ENCODE measurements at regions not wholly inside any gene's neighbourhood (a gene's known extent, or its start where the extent isn't known, plus 50 kb on each side); places are given as distances from the start of the nearest gene placed in this dataset.

DNA sequence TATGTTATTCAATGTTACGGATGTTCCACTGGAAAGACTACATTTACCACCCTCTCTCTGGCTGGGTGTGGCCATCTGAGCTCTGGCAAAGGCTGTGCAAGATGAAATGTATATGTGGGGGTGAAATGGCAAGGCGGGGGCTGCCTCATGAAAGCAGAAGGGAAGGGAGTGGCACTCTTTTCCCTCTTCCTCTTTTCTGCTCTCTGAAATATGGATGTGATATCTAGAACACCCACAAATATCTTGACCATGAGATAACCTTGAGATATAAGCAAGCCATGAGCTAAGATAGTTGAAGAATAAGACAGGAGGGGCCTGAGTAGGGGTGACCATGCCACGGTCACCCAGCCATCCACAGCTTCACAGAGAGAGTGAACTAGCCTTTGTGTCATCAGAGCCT lies 367.8 kb upstream of the ID2 start:
- 76 to 80% methylated on average over 3 of the region's 3 CpGs for WGBS, 2 donors
- no peaks in the 10 kb centered on the region for H3K9me3 ChIP-seq
- no peak overlapping the region for H3K4me3 ChIP-seq
- TF ChIP-seq, protein P1, sequence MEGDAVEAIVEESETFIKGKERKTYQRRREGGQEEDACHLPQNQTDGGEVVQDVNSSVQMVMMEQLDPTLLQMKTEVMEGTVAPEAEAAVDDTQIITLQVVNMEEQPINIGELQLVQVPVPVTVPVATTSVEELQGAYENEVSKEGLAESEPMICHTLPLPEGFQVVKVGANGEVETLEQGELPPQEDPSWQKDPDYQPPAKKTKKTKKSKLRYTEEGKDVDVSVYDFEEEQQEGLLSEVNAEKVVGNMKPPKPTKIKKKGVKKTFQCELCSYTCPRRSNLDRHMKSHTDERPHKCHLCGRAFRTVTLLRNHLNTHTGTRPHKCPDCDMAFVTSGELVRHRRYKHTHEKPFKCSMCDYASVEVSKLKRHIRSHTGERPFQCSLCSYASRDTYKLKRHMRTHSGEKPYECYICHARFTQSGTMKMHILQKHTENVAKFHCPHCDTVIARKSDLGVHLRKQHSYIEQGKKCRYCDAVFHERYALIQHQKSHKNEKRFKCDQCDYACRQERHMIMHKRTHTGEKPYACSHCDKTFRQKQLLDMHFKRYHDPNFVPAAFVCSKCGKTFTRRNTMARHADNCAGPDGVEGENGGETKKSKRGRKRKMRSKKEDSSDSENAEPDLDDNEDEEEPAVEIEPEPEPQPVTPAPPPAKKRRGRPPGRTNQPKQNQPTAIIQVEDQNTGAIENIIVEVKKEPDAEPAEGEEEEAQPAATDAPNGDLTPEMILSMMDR (IDR thresholded peaks at IDR 0.05): no peak
- TF ChIP-seq EP300 (IDR thresholded peaks at IDR 0.05) (no peak), POLR2A (IDR thresholded peaks at IDR 0.05) (no peak), POLR2AphosphoS5 (IDR thresholded peaks at IDR 0.05) (no peak)
- DNase-seq: no peak
- intact Hi-C loops (cut with DNase I): no loop called here
- H3K36me3 ChIP-seq: no peaks in the 10 kb centered on the region
- peaks cover 0 to 8% (median 3%) of the 10 kb centered on the region in 4 donors for H3K4me1 ChIP-seq
- H3K27ac ChIP-seq: no peak overlapping the region
- no peaks in the 10 kb centered on the region for H3K27me3 ChIP-seq

DNA sequence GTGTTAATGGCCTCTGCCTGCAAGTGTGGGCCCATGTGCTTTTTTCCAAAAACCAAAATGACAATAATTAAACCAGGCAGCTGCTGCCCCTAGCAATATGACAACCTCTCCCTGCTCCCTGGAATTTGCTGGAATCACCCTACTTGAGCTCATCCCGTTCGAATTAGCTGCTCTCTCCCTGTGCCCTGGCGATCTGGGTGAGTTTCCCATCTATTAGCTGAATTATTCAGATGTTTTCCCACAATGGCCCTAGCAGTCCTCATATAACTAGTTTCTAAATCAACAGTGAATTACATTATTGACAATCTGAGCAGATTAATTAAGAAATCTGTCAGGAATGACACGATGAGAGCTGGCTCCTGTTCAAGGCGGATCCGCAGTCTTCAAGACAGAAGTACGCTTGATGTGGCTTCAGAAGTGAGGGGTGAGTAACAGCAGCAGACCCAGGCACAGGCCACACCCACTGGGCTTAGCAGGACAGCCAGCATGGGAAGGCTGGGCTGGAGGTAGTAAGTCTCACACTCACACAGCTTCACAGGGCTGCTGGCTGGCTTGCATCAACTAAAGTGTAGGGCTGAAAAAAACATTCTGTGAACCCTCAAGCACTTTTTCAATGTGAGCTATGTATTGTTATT lies 366.2 kb upstream of the ID2 start:
- WGBS, 2 donors: 85 to 94% methylated on average over 7 of the region's 7 CpGs
- Histone ChIP-seq H3K4me3 (no peak overlapping the region), H3K36me3 (no peaks in the 10 kb centered on the region), H3K4me1 (peaks cover 0 to 8% (median 3%) of the 10 kb centered on the region in 4 donors), H3K9me3 (no peaks in the 10 kb centered on the region), H3K27me3 (no peaks in the 10 kb centered on the region), H3K27ac (no peak overlapping the region)
- intact Hi-C loops (cut with DNase I): no loop called here
- peak; percentile 78 for DNase-seq
- TF ChIP-seq POLR2A (IDR thresholded peaks at IDR 0.05) (no peak), EP300 (IDR thresholded peaks at IDR 0.05) (no peak), POLR2AphosphoS5 (IDR thresholded peaks at IDR 0.05) (no peak)
- TF ChIP-seq, protein P1 (IDR thresholded peaks at IDR 0.05): no peak

DNA sequence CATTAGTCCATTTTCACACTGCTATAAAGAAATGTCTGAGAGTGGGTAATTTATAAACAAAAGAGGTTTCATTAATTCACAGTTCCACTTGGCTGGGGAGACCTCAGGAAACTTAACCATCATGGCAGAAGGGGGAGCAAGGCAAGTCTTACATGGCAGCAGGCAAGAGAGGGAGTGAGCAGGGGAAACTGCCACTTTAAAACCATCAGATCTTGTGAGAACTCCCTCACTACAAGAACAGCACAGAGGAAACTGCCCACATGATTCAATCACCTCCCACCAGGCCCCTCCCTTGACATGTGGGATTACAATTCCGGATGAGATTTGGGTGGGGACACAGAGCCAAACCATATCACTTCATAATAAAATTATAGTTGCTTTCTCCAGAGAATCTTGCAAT lies 365.5 kb upstream of the ID2 start:
- H3K27ac ChIP-seq: no peak overlapping the region
- TF ChIP-seq POLR2A (IDR thresholded peaks at IDR 0.05) (no peak), EP300 (IDR thresholded peaks at IDR 0.05) (no peak), POLR2AphosphoS5 (IDR thresholded peaks at IDR 0.05) (no peak)
- TF ChIP-seq, protein P1 (IDR thresholded peaks at IDR 0.05): no peak
- WGBS, 2 donors: 55 to 67% methylated on average over 1 of the region's 1 CpG

DNA sequence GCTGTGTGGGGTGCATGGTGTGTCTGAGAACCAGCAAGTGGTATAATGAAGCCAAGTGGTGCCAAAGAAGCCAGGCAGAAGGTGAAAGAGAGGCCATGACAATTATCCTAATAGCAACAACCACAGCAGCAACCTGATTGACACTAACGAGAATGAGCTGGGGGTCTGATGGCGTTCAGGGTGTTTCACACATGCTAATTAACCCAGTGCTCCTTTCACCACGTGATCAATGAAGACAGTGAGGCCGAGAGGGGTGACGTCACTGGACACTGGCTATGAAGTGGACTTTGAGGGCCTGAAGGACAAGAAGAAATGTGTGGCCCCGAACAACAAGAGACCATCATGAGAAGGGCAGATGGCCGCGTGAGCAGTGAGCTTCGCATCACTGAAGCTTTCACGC lies 364.4 kb upstream of the ID2 start:
- intact Hi-C loops (cut with DNase I): no loop called here

More for the DNA sequence above, 365.5 kb upstream of the ID2 start:
- H3K4me3 ChIP-seq: no peak overlapping the region
- H3K27me3 ChIP-seq: no peaks in the 10 kb centered on the region
- H3K36me3 ChIP-seq: no peaks in the 10 kb centered on the region
- H3K9me3 ChIP-seq: no peaks in the 10 kb centered on the region
- H3K4me1 ChIP-seq: peaks cover 0 to 8% (median 3%) of the 10 kb centered on the region in 4 donors
- no peak for DNase-seq
- intact Hi-C loops (cut with DNase I): no loop called here

More for the DNA sequence above, 364.4 kb upstream of the ID2 start:
- Histone ChIP-seq H3K36me3 (no peaks in the 10 kb centered on the region), H3K9me3 (no peaks in the 10 kb centered on the region), H3K27ac (no peak overlapping the region), H3K27me3 (no peaks in the 10 kb centered on the region), H3K4me1 (peaks cover 0 to 8% (median 3%) of the 10 kb centered on the region in 4 donors), H3K4me3 (no peak overlapping the region)
- 84 to 94% methylated on average over 10 of the region's 10 CpGs for WGBS, 2 donors
- TF ChIP-seq EP300 (IDR thresholded peaks at IDR 0.05) (no peak), POLR2AphosphoS5 (IDR thresholded peaks at IDR 0.05) (no peak), POLR2A (IDR thresholded peaks at IDR 0.05) (no peak)
- TF ChIP-seq, protein P1 (IDR thresholded peaks at IDR 0.05): no peak
- no peak for DNase-seq
